ENCODE measurements at regions not wholly inside any gene's neighbourhood (a gene's known extent, or its start where the extent isn't known, plus 50 kb on each side); places are given as distances from the start of the nearest gene placed in this dataset.
"Not testable (repeated sequence)": the region's sequence is repeated elsewhere in the genome, so short reads cannot be mapped to it uniquely, and the experiment has no call there.

DNA sequence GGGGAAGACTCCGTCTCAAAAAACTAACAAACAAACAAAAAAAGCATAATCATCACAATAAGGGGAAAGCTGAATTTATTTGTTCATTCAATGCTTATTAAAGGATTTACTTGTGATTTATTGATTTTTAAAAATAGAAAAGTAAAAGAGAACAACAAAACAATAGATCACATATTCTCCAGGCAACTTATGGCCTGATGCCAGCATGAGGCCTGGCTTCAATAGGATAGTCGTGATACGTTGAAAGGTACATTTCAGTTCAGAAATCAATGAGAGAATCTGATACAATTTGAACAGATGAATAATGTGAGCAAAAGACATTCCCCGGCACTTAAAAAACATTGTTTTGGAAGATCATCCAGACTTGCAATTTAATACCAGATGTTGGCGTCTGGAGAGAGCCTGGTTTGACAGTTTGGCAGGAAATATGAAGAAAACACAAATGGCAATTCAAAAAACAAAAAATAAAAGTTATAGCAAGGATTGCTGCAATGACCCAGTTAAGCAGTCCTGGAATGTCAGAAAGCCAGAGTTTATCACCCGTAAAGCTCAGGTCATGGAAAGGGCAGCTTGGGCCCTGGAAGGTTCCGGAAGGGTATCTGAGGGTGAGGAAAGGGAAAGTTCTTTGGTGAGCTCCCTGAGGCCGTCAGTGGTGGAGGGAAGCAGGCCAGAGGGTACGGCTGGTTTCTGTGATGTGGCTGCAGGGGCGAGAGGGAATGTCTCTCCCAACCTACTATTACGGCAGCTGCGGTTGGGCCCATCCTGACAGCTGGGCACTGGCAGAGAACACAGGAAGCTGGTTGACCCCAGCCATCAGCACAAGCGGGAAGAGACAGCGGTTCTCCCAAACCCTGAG lies 230.2 kb upstream of the HES1 start:
- DNase-seq (ENCODE audit: low spot score), result no peak

DNA sequence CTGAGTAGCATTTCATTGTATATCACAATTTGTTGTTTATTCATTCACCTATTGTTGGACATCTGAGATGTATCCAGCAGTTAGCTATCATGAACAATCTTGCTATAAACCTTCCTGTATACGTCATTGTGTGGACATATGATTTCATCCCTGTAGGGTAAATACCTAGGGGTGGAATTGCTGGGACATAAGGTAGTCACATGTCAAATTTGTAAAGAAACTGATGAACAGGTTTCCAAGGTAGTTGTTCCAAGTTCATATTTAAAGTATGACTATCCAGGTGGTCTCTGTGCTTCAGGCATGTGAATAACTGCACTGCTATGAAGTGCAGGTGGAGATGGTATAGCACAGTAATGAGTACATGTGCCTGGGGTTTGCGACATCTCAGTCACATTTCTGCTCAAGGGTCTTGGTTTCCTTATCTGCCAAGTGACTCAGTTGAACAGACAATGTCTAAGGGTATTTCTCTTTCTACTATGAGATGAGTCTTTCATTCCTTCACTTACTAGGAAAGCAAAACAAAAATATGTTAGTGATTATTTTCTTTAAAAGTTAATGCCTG lies 229.0 kb upstream of the HES1 start:
- DNase-seq (ENCODE audit: low spot score), result no peak

DNA sequence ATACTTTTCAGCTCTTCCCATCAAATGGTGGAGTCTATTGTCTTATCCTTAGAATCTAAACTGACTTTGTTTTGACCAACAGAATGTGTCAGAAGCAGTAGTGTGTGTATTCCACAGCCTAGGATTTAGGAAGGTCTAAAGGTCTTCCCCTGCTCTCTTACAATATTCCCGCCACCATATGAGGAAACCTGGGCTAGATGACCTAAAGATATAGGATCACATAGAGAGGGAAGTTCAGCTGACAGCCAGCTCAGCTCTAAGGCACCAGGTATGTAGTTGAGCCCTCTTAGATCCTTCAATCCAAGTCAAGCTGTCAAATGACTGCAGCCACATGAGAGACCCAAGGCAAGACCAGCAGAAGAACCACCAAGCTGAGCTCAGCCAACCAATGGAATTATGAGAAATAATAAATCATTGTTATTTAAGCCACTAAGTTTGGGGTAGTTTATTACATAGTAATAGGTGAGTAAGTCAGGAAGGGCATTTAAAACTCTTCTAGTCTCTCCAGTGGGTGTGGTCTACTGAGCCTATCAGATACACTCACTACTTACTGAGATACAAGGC lies 227.7 kb upstream of the HES1 start:
- DNase-seq (ENCODE audit: low spot score), result no peak

DNA sequence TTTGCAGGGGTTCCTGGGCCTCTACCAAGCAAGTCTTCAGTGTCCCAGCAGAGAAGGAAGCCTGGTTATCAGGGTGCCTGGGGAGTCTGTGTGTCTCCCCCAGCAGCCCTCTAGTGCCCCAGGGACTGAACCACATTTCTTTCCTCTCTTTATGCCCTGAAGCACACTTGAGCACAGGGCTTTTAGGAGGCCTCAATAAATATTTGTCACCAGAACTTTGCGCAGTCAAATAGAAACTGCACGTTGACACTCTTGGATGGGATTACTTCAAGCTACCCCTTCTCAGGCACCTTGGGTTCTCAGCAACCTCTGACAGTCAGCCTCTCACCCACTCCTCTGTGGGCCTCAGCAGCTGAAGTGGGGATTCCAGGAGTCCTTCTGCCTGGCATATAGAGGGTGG lies 226.6 kb upstream of the HES1 start:
- DNase-seq (ENCODE audit: low spot score), result no peak

DNA sequence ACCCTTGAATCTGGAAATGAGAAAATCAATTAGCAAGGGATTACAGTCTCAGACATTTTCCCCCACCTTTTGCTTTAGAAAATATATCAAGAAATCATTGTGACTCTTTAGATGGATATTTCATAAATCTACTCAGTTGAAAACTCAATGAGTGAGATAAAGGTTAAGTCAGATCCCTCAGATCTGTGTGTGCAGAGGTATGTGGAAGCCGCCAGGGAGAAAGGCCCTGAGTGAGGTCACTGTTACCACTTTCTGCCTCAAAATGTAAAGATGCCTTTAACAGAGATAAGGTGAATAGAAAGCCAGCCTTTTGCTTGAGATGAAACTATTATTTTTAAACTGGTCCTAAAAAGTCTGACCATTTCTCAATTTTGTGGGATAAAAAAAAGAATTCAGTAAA lies 225.6 kb upstream of the HES1 start:
- no peak for DNase-seq (ENCODE audit: low spot score)

DNA sequence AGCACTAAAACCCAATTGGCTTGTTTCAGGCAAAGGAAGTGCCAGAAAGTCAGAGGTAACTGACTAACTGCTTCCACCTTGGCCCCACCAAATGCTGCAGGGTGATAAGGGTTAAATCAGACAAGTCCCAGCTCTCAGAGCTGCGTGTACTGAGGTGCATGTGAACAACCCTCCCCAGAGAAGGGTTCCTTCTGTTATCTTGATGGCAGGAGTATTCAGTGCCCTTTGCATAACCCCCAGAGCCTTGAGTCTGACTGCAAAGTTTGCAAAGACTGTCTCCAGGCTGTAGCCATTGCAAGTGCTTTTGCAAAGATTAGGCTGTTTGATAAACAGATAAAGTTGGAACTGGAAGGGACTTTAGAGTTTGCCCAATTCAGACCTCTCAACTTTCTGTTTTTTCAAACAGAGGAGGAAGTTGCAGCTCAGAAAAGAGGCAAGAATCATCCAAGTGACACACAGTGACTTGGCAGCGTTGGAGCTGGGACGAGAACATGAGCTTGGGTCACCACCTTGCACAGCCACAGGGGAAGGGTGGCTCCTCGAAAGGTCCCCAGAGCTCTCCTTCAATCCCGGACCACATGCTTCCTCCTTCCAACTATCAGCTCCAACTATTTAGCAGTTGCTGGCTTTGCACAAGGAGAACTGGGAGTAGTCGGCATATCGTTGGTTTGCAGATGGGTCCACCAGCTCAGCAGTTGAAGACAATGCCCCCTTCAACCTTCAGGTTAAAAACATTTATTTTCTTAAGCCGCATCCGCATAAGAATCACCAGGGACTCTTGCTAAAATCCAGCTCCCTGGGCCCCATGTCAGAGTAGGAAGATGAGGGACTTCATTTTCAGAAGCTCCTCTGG lies 224.8 kb upstream of the HES1 start:
- DNase-seq (ENCODE audit: low spot score), result no peak

DNA sequence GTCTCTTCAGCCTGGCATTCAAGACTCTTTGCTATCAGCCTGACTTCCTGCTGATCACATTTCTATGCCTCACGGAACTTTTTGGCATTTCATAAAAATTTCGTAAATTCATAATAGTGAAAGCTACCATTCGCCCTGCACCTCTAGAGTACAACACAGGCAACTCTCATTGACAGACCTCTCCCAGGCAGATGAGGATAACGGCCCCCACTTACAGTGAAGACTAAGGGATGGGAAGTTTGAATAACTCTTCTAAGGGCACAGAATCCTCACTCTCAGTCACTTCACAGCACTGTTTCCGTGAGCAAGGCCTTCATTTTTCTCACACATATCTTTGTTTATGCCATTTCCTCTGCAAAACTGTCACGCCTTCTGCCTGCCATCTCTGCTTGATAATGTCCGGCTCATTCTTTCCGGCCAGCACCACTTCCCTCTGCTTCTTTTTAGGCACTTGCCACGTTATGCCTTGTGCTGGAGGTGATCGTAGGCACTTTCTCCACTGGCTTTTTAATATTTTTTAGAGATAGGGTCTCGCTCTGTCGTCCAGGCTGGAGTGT lies 224.1 kb upstream of the HES1 start:
- DNase-seq (ENCODE audit: low spot score), result no peak

DNA sequence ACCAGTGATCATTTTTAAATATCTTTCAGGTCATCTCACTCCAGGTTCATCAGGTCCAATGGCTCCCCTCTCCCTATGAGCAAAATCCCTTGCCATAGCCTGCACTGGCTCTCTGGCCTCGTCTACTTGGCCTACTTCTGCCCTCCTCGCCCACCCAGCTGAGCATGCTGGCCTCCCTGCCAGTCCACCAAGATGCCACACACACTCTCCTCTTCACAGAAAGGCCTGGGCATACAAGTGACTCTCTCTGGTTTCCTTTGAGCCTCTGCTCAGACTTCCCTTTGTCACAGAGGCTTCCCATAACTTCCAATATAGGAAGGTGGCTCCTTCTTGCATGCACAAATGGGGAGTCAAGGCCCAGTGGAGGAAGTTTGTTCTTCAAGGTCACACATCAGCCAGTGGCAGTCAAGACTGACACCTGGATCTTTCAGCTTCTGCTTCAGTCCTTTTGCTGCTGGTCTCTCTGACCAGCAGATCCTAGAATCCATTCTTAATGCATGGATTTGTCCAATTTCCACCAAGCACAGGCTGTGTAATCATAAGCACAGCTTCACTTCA lies 223.2 kb upstream of the HES1 start:
- no peak for DNase-seq (ENCODE audit: low spot score)

DNA sequence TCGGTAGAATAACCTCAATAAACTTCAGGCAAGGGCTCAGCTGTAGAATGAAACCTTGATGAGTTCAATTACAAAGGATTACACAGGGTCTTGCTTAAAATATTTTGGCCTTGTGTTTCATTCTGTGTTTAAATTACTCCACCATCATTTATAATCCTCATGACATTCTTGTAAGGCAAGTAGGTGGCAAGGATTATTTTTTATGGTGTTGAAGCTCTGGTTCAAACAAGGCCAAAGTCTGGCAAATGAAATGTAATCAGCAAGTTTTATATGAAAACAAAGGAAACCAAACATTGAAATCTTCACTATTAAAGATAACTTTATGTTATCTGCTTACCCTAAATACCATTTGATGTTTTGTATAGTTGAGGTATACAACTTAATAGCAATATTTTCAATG lies 221.3 kb upstream of the HES1 start:
- DNase-seq (ENCODE audit: low spot score), result no peak

DNA sequence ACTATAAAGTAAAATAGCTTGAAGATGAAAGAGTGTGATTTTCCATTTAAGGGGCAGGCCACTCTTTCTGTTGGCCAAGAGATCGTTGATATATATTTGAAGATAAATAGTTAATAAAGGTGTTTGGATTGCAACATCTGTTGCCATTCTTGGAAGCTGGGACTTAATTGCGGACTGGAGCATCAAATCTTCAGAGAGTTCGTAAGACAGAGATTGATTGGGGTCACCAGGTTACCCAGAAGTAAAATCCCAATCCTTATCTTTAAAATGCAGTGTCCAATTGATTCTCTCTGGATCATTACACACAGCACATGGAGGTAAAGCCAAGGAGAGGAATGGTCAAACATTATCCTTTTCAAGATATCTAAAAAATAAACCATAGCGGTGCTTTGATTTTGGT lies 220.8 kb upstream of the HES1 start:
- DNase-seq (ENCODE audit: low spot score), result no peak

DNA sequence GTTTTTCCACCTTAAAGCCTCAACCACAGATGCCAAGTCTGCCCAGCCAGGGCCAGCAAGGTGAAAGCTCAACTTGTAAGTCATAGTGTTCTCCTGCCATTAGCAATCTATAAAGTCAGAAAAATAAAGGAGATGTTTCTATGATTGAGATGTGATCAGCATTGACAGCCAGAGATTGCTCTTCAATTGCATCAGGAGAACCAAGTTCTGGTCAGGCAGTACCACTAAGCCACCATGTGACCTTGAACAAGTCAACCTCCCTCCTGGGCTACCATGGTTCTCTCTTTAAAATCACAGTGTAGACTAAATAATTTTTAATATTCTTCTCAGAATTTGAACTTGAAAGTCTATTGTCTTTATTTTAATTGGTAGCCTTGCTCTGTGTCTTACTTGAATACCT lies 220.3 kb upstream of the HES1 start:
- DNase-seq (ENCODE audit: low spot score), result no peak

DNA sequence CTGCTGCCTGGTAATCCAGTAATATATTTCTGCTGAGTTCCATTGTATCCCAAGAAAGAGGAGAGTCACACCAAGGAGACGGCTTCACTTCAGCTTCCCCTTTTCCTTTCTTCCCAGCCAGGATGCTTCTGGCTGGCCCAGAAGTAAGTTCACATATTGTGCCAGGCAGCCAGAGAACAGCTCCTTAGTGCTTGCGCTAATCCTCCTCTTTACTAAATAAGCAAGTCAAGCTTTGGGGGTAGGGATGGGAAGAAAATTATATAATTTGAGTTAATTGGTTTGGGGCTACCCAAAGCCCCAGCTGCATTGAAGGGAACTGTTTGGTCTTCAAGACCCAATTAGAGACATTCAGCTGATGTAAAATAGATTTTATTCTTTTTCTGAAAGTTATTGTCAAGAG lies 218.8 kb upstream of the HES1 start:
- peak; percentile 29 for DNase-seq (ENCODE audit: low spot score)

DNA sequence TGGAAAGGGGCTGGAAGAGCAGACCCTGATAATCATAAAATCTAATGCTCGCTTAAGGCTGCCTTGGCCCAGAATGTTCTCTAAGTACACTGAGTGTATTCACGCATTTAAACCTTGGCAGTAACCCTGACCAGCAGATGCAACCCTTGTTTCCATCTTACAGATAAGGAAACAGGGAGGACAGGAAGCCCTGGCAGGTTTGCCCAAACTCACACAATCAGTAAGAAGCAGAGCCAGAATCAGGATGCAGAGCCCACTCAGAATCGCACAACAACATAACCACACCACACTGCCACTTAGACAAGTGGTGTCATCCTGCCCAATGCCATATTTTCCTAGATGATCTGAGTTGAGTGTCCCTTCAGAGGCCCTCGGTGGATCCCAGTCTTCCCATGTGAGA lies 214.5 kb upstream of the HES1 start:
- DNase-seq (ENCODE audit: low spot score), result no peak

DNA sequence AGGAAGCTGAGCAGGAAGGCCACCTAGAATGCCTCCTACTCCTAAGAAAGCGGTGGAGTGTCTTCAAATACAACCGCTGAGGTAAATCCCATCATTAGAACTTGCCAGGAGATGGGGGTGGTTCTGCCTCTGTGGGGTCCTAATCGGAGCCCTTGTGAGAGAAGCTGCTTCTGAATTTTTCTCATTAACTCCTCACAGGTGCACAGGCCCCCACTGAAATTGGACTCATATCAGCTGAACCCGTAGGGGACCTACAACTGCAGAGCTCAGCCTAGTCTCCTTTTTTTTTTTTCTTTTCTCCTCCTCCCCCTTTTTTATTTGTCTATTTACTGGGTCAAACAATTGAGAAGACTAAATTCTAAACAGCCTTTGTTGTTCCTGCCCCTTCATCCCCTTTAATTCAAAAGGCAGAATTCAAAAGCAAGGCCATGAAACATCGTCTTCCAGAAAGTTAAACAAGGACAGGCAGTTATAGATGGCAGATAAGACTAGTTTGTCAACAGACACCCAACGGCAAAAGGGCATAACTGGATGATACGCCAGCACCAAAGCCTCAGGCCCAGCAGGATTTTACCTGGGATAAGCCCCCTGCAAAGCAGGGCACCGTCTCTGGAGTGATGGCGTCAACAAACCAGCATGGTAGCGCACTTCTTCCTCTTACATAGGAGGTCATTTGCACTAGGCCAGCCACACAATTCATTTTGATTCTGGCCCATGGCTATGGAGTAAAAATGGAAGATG lies 213.7 kb upstream of the HES1 start:
- DNase-seq (ENCODE audit: low spot score), result no peak

DNA sequence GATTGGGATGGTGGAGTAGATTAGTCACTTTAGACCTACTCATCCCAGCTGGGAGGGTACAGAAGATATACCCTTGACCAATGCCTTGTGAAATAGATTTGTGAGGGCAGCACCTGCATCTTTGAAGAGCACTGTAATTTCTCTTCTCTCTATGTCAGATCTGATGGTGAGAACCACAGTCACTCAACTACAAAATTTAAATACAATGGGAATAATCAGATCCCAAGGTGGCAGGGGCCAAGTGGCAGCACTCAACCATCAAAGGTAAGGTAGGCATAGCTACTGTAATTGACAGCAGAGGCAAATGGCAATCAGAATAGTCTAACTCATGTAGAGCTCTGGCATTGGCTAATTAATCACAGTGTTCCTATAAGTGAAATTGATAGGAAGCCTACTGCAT lies 212.0 kb upstream of the HES1 start:
- not testable (repeated sequence) for DNase-seq (ENCODE audit: low spot score)

DNA sequence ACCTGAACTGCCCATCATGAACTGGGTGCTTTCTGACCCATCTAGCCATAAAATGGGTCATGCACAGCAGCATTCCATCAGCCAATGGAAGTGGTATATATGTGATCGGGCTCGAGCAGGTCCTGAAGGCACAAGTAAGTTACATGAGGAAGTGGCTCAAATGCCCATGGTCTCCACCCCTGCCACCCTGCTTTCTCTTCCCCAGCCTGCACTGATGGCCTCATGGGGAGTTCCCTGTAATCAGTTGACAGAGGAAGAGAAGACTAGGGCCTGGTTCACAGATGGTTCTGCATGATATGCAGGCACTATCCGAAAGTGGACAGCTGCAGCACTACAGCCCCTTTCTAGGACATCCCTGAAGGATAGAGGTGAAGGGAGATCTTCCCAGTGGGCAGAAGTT lies 209.9 kb upstream of the HES1 start:
- DNase-seq (ENCODE audit: low spot score), result not testable (repeated sequence)

DNA sequence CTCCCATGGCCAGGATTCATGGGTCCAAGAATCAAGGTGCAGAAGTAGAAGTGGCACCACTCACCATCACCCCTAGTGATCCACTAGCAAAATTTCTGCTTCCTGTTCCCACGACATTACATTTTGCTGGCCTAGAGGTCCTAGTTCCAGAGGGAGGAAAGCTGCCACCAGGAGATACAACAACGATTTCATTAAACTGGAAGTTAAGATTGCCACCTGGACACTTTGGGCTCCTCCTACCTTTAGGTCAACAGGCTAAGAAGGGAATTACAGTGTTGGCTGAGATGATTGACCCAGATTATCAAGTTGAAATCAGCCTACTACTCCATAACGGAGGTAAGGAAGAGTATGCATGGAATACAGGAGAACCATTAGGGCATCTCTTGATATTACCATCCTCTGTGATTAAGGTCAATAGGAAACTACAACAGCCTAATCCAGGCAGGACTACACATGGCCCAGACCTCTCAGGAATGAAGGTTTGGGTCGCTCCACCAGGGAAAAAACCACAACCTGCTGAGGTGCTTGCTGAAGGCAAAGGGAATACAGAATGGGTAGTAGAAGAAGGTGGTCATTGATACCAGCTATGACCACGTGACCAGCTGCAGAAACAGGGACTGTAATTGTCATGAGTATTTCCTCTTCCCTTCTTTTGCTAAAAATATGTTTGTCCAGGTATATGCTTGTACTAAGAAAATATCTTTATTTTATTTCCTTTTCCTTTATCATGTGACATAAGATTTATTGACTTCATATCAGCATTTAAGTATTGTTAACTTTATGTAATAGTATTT lies 208.3 kb upstream of the HES1 start:
- DNase-seq (ENCODE audit: low spot score), result not testable (repeated sequence)

DNA sequence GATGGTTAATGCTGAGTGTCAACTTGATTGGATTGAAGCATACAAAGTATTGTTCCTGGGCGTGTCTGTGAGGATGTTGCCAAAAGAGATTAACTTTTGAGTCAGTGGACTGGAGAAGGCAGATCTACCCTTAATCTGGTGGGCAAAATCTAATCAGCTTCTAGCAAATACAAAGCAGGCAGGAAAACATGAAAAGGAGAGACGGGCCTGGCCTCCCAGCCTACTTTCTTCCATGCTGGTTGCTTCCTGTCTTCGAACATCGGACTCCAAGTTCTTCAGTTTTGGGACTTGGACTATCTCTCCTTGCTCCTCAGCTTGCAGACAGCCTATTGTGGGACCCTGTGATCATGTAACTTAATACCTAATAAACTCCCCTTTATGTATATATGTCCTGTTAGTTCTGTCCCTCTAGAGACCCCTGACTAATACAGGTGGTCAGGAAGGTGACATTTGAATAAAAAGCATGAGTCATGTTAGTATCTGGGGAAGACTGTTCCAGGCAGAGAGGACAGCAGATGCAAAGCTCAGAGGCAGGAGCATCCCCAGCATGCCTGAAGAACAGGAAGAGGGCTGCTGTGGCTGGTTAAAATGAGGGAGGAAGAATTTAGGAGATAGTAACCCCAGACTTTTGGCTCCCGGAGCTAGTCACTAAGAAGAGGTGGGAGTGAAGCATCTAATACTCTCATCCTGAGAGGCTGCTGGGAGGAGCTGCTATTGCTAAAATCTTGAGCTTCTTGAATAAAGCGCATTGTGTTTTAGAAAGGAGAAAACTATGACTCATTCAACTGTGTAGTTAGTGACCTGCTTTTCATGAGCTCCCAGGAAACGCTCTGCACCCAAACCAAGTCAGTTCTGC lies 207.4 kb upstream of the HES1 start:
- peak; percentile 17 for DNase-seq (ENCODE audit: low spot score)

DNA sequence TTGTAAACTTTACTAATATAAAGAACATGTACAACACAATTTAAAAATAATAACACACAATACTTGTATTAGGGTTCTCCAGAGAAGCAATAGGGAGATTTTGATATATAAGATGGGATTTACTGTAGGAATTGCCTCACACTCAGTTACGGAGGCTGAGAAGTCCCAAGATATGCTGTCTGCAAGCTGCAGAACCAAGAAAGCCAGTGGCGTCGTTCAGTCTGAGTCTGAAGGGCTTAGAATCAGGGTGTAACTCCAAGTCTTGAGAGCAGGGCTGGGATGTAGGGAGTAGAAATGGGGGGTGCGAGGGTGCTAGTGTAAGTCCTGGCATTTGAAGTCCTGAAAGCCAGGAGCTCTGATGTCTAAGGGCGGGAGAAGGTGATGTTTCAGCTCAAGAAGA lies 206.6 kb upstream of the HES1 start:
- DNase-seq (ENCODE audit: low spot score), result no peak
